Glutamatergic neuron (in vitro differentiated cells): ENCODE measurements at regions not wholly inside any gene's neighbourhood (a gene's known extent, or its start where the extent isn't known, plus 50 kb on each side); places are given as distances from the start of the nearest gene placed in this dataset.

Experiments used
- DNase-seq: peaks from one replicate; pipeline ENCODE4 v3.0.0; 2022
- H3K27ac Mint-ChIP-seq: one replicate; pipeline ENCODE4 v1.8.0; 2020; ENCODE audit warnings: mild to moderate bottlenecking, mixed read lengths, inconsistent platforms; ENCODE audit not compliant: unreplicated experiment
- H3K27me3 Mint-ChIP-seq: one replicate; pipeline ENCODE4 v1.8.0; 2020; ENCODE audit warnings: mild to moderate bottlenecking, moderate library complexity, mixed read lengths, inconsistent platforms; ENCODE audit not compliant: unreplicated experiment
- H3K36me3 Mint-ChIP-seq: one replicate; pipeline ENCODE4 v1.8.0; 2020; ENCODE audit warnings: mild to moderate bottlenecking, mixed read lengths, inconsistent platforms; ENCODE audit not compliant: unreplicated experiment
- H3K4me1 Mint-ChIP-seq: one replicate; pipeline ENCODE4 v1.8.0; 2020; ENCODE audit warnings: mild to moderate bottlenecking, low read depth, mixed read lengths, inconsistent platforms; ENCODE audit not compliant: unreplicated experiment
- H3K4me3 Mint-ChIP-seq: one replicate; pipeline ENCODE4 v1.8.0; 2020; ENCODE audit warnings: mild to moderate bottlenecking, mixed read lengths, inconsistent platforms; ENCODE audit not compliant: unreplicated experiment
- H3K9me3 Mint-ChIP-seq: one replicate; pipeline ENCODE4 v1.8.0; 2020; ENCODE audit warnings: mild to moderate bottlenecking, moderate library complexity, mixed read lengths, inconsistent platforms; ENCODE audit not compliant: unreplicated experiment
- TF ChIP-seq, protein P1 (sequence below): fragments of 200-600 bp; sonication (generic); IDR thresholded peaks from one replicate; pipeline ENCODE4 v1.5.0; 2021; ENCODE audit not compliant: partially characterized antibody, unreplicated experiment

DNA sequence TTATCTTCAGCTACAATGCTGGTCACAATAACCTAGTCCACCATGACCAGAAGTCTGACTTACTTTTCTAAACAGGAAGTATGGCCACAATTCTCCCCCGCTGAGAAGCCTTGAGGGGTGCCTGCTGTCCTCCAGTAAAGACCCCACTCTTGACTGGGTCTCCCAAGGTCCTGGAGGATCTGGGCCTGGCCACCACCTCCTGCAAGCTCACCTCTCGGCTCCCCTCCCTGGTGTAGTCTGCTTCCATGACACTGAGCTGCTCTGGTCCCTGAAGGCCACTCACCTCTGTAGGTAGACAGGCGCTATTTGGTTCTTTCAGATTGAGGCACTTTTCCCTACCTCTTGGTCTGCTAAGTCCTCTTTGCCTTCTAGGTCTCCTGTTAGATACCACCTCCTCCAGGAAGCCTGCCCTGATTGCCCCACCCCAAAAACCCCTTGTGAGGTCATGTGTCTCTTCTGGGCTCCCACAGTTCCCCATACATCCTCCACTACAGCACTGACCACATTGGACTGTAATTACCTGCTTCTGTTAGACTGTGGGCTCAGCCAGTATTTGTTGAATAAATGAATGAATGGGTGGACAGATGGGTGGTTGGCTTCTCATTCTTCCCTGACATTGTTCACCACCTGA lies 62.6 kb upstream of the IER5L start:
- DNase-seq = no peak
- no peak overlapping the region for H3K4me3 Mint-ChIP-seq
- TF ChIP-seq, protein P1, sequence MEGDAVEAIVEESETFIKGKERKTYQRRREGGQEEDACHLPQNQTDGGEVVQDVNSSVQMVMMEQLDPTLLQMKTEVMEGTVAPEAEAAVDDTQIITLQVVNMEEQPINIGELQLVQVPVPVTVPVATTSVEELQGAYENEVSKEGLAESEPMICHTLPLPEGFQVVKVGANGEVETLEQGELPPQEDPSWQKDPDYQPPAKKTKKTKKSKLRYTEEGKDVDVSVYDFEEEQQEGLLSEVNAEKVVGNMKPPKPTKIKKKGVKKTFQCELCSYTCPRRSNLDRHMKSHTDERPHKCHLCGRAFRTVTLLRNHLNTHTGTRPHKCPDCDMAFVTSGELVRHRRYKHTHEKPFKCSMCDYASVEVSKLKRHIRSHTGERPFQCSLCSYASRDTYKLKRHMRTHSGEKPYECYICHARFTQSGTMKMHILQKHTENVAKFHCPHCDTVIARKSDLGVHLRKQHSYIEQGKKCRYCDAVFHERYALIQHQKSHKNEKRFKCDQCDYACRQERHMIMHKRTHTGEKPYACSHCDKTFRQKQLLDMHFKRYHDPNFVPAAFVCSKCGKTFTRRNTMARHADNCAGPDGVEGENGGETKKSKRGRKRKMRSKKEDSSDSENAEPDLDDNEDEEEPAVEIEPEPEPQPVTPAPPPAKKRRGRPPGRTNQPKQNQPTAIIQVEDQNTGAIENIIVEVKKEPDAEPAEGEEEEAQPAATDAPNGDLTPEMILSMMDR = no peak
- H3K4me1 Mint-ChIP-seq = peaks cover 3% of the 10 kb centered on the region
- no peaks in the 10 kb centered on the region for H3K36me3 Mint-ChIP-seq
- H3K9me3 Mint-ChIP-seq = peaks cover 5% of the 10 kb centered on the region
- H3K27me3 Mint-ChIP-seq = peaks cover 4% of the 10 kb centered on the region
- H3K27ac Mint-ChIP-seq = no peak overlapping the region

DNA sequence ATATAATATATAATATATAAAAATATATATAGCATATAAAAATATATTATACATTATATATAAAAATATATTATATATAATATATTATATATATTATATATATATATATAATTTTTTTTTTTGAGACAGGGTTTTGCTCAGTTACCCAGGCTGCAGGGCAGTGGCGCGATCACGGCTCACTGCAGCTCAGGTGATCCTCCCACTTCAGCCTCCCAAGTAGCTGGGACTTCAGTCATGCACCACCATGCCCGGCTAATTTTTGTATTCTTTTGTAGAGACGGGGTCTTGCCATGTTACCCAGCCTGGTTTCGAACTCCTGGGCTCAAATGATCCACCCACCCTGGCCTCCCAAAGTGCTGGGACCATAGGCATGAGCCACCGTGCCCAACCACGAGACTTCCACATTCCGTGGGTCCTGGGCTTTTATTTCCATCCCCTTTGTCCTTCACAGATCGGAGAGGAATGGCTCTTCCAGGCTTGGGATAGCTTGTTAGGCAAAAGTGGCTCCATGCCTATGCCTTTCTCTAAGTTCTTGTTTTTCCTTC lies 62.0 kb upstream of the IER5L start:
- TF ChIP-seq, protein P1 = no peak
- H3K36me3 Mint-ChIP-seq = no peaks in the 10 kb centered on the region
- H3K4me3 Mint-ChIP-seq = no peak overlapping the region
- H3K4me1 Mint-ChIP-seq = peaks cover 3% of the 10 kb centered on the region
- H3K27ac Mint-ChIP-seq = no peak overlapping the region
- peaks cover 2% of the 10 kb centered on the region for H3K27me3 Mint-ChIP-seq
- peaks cover 2% of the 10 kb centered on the region for H3K9me3 Mint-ChIP-seq
- no peak for DNase-seq

- DNase-seq = no peak
- TF ChIP-seq, protein P1 = no peak
- H3K4me3 Mint-ChIP-seq = no peak overlapping the region
- H3K27me3 Mint-ChIP-seq = peaks cover 2% of the 10 kb centered on the region
- H3K4me1 Mint-ChIP-seq = peaks cover 2% of the 10 kb centered on the region
- peaks cover 6% of the 10 kb centered on the region for H3K36me3 Mint-ChIP-seq
- H3K9me3 Mint-ChIP-seq = peaks cover 2% of the 10 kb centered on the region
- no peak overlapping the region for H3K27ac Mint-ChIP-seq
Observed at GRCh38 chr9:129237803-129238202, 59.7 kb upstream of the IER5L start.

GRCh38 chr9:129237164-129237611 lies 59.1 kb upstream of the IER5L start:
- peaks cover 2% of the 10 kb centered on the region for H3K27me3 Mint-ChIP-seq
- TF ChIP-seq, protein P1 = no peak
- H3K9me3 Mint-ChIP-seq = peaks cover 5% of the 10 kb centered on the region
- peaks cover 2% of the 10 kb centered on the region for H3K4me1 Mint-ChIP-seq
- no peak overlapping the region for H3K27ac Mint-ChIP-seq
- H3K36me3 Mint-ChIP-seq = peaks cover 10% of the 10 kb centered on the region
- DNase-seq = no peak
- H3K4me3 Mint-ChIP-seq = no peak overlapping the region

DNA sequence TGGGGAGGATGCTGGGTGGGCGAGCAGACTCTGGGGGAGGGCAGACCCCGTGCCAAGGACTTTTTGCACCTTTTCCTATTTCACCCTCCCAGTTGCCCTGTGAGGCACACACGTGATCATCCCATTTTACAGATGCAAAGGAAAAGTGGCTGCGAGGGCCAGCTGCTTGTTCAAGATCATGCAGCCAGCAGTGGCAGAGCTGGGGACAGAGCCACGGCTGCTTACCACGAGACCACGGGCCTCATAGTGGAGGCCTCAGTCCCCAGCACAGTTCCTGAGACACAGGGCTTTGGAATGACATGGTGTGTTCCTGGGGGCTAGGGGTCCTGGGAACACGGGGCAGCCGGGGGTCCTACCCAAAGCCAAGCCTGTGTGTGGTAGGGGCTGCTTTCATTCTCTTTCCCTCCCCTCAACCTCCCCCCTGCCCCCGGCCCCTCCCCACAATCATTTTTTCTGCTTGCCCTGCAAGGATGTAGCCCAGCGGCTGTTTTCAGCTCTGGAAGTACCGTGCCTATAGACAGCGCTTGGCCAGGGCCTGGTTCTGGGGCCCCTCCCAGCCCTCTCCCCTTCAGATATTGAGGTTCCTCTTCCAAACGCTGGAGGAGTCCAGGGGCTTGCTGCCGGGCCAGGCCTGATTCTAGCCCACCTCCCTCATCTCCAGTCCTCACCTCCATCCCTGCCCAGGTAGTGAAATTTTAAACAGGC lies 58.5 kb upstream of the IER5L start:
- DNase-seq = no peak
- H3K9me3 Mint-ChIP-seq = peaks cover 5% of the 10 kb centered on the region
- TF ChIP-seq, protein P1 = no peak
- H3K4me1 Mint-ChIP-seq = peaks cover 2% of the 10 kb centered on the region
- no peak overlapping the region for H3K4me3 Mint-ChIP-seq
- peaks cover 10% of the 10 kb centered on the region for H3K36me3 Mint-ChIP-seq
- H3K27ac Mint-ChIP-seq = no peak overlapping the region
- H3K27me3 Mint-ChIP-seq = peaks cover 2% of the 10 kb centered on the region
